Parathyroid adenoma (tissue), 2 donors: ENCODE measurements at regions not wholly inside any gene's neighbourhood (a gene's known extent, or its start where the extent isn't known, plus 50 kb on each side); places are given as distances from the start of the nearest gene placed in this dataset.

Source experiments
- H2AFZ ChIP-seq: fragments of 300-600 bp; sonication (generic); one replicate; pipeline ENCODE4 v1.7.0; 2017; ENCODE audit warnings: antibody characterized with exemption, mild to moderate bottlenecking
- H3K27ac ChIP-seq: fragments of 300-600 bp; sonication (generic); one replicate; pipeline ENCODE4 v1.7.0; 2017
- H3K27me3 ChIP-seq: fragments of 300-600 bp; sonication (generic); one replicate; pipeline ENCODE4 v1.7.0; 2017; ENCODE audit warnings: low read length; ENCODE audit not compliant: control insufficient read depth, insufficient read depth
- H3K36me3 ChIP-seq: fragments of 300-600 bp; sonication (generic); one replicate; pipeline ENCODE4 v1.7.0; 2017; ENCODE audit warnings: low read length; ENCODE audit not compliant: control insufficient read depth, insufficient read depth
- H3K4me1 ChIP-seq: fragments of 300-600 bp; sonication (generic); one replicate; pipeline ENCODE4 v1.7.0; 2017; ENCODE audit warnings: control low read depth
- H3K4me2 ChIP-seq: fragments of 300-600 bp; sonication (generic); one replicate; pipeline ENCODE4 v1.7.0; 2017; ENCODE audit warnings: low read length
- H3K4me3 ChIP-seq: fragments of 300-600 bp; sonication (generic); one replicate; pipeline ENCODE4 v1.7.0; 2017; ENCODE audit warnings: low read depth, low read length
- H3K79me2 ChIP-seq: fragments of 300-600 bp; sonication (generic); one replicate; pipeline ENCODE4 v1.7.0; 2017; ENCODE audit warnings: control low read depth
- H3K9ac ChIP-seq: fragments of 300-600 bp; sonication (generic); one replicate; pipeline ENCODE4 v1.7.0; 2017; ENCODE audit warnings: mild to moderate bottlenecking
- H3K9me3 ChIP-seq: fragments of 300-600 bp; sonication (generic); one replicate; pipeline ENCODE4 v1.7.0; 2017; ENCODE audit warnings: low read length; ENCODE audit not compliant: control insufficient read depth
- CTCF ChIP-seq: fragments of 300-600 bp; sonication (generic); IDR thresholded peaks from one replicate; pipeline ENCODE4 v1.7.0; 2017; ENCODE audit warnings: antibody characterized with exemption, mild to moderate bottlenecking
- donor health status: primary hyperparathyroidism.

- no peak overlapping the region for H3K4me3 ChIP-seq
- H3K9ac ChIP-seq = no peak overlapping the region
- H3K36me3 ChIP-seq = no peaks in the 10 kb centered on the region
- H3K4me1 ChIP-seq = no peaks in the 10 kb centered on the region
- no peak overlapping the region for H3K4me2 ChIP-seq
- no peaks in the 10 kb centered on the region for H3K79me2 ChIP-seq
- H3K9me3 ChIP-seq = no peaks in the 10 kb centered on the region
- no peak overlapping the region for H2AFZ ChIP-seq
- H3K27me3 ChIP-seq = no peaks in the 10 kb centered on the region
- TF ChIP-seq CTCF = no peak
- no peak overlapping the region for H3K27ac ChIP-seq
Measured at GRCh38 chr3:103166890-103167289, 732.1 kb downstream of the ZPLD1 start.

GRCh38 chr3:103167850-103168249 lies 733.0 kb downstream of the ZPLD1 start:
- H2AFZ ChIP-seq = no peak overlapping the region
- TF ChIP-seq CTCF = no peak
- no peaks in the 10 kb centered on the region for H3K27me3 ChIP-seq
- no peak overlapping the region for H3K9ac ChIP-seq
- no peaks in the 10 kb centered on the region for H3K4me1 ChIP-seq
- H3K27ac ChIP-seq = no peak overlapping the region
- no peak overlapping the region for H3K4me2 ChIP-seq
- H3K4me3 ChIP-seq = no peak overlapping the region
- no peaks in the 10 kb centered on the region for H3K9me3 ChIP-seq
- no peaks in the 10 kb centered on the region for H3K79me2 ChIP-seq
- H3K36me3 ChIP-seq = no peaks in the 10 kb centered on the region

- no peak overlapping the region for H3K27ac ChIP-seq
- H3K9me3 ChIP-seq = no peaks in the 10 kb centered on the region
- no peaks in the 10 kb centered on the region for H3K36me3 ChIP-seq
- no peaks in the 10 kb centered on the region for H3K79me2 ChIP-seq
- no peak for TF ChIP-seq CTCF
- no peaks in the 10 kb centered on the region for H3K27me3 ChIP-seq
- no peaks in the 10 kb centered on the region for H3K4me1 ChIP-seq
- H3K4me2 ChIP-seq = no peak overlapping the region
- no peak overlapping the region for H3K4me3 ChIP-seq
- no peak overlapping the region for H3K9ac ChIP-seq
- H2AFZ ChIP-seq = no peak overlapping the region
Measured at GRCh38 chr3:103169289-103169688, 734.5 kb downstream of the ZPLD1 start.

GRCh38 chr3:103170651-103171050 lies 735.8 kb downstream of the ZPLD1 start:
- no peak overlapping the region for H3K4me2 ChIP-seq
- H3K9ac ChIP-seq = no peak overlapping the region
- no peaks in the 10 kb centered on the region for H3K79me2 ChIP-seq
- H3K27me3 ChIP-seq = no peaks in the 10 kb centered on the region
- no peaks in the 10 kb centered on the region for H3K9me3 ChIP-seq
- H3K4me3 ChIP-seq = no peak overlapping the region
- H3K4me1 ChIP-seq = no peaks in the 10 kb centered on the region
- H2AFZ ChIP-seq = no peak overlapping the region
- no peak overlapping the region for H3K27ac ChIP-seq
- no peak for TF ChIP-seq CTCF
- no peaks in the 10 kb centered on the region for H3K36me3 ChIP-seq

- Histone ChIP-seq H3K36me3 (no peaks in the 10 kb centered on the region), H2AFZ (no peak overlapping the region), H3K4me2 (no peak overlapping the region), H3K79me2 (no peaks in the 10 kb centered on the region), H3K9me3 (no peaks in the 10 kb centered on the region), H3K4me3 (no peak overlapping the region), H3K9ac (no peak overlapping the region), H3K27me3 (no peaks in the 10 kb centered on the region), H3K4me1 (no peaks in the 10 kb centered on the region), H3K27ac (no peak overlapping the region)
- no peak for TF ChIP-seq CTCF
Measured at GRCh38 chr3:103173940-103174339, 739.1 kb downstream of the ZPLD1 start.
